Liver (tissue), 2 donors: ENCODE measurements at regions not wholly inside any gene's neighbourhood (a gene's known extent, or its start where the extent isn't known, plus 50 kb on each side); places are given as distances from the start of the nearest gene placed in this dataset.
"Not testable (repeated sequence)": the region's sequence is repeated elsewhere in the genome, so short reads cannot be mapped to it uniquely, and the experiment has no call there.

ENCODE experiments used
- TF ChIP-seq, protein P1 (sequence below): fragments of 150-350 bp; IDR thresholded peaks from 2 replicates; pipeline ENCODE4 v1.5.1; 2017; ENCODE audit warnings: improper control_type of control experiment, low read depth, low read length; ENCODE audit not compliant: missing input control
- TF ChIP-seq, protein P2 (sequence below): IDR thresholded peaks from 2 replicates; pipeline ENCODE4 v1.6.1; 2016; ENCODE audit warnings: antibody characterized with exemption, mild to moderate bottlenecking
- donor health status: healthy.

DNA sequence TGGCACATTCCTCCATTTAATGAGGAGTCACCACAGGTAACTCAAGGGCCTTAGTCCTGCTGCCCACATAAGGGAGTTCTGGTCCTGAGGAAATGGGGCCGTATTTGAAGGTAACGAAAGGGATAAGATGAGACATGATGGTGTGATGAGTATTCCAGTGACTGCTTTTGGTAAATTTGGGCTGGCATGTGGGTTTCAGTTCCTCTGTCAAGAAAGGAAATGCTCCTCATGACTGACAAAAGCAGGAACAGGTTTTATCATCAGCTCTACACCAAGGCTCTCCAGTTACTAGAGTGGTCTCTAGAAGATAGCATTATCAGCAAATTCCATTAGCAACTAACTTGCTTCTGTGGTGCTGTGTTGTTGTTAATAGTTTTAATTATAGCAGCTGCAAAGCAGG, 161.8 kb upstream of the PTPN20 start:
- TF ChIP-seq, protein P1, sequence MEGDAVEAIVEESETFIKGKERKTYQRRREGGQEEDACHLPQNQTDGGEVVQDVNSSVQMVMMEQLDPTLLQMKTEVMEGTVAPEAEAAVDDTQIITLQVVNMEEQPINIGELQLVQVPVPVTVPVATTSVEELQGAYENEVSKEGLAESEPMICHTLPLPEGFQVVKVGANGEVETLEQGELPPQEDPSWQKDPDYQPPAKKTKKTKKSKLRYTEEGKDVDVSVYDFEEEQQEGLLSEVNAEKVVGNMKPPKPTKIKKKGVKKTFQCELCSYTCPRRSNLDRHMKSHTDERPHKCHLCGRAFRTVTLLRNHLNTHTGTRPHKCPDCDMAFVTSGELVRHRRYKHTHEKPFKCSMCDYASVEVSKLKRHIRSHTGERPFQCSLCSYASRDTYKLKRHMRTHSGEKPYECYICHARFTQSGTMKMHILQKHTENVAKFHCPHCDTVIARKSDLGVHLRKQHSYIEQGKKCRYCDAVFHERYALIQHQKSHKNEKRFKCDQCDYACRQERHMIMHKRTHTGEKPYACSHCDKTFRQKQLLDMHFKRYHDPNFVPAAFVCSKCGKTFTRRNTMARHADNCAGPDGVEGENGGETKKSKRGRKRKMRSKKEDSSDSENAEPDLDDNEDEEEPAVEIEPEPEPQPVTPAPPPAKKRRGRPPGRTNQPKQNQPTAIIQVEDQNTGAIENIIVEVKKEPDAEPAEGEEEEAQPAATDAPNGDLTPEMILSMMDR, result not testable (repeated sequence)
- TF ChIP-seq, protein P2, sequence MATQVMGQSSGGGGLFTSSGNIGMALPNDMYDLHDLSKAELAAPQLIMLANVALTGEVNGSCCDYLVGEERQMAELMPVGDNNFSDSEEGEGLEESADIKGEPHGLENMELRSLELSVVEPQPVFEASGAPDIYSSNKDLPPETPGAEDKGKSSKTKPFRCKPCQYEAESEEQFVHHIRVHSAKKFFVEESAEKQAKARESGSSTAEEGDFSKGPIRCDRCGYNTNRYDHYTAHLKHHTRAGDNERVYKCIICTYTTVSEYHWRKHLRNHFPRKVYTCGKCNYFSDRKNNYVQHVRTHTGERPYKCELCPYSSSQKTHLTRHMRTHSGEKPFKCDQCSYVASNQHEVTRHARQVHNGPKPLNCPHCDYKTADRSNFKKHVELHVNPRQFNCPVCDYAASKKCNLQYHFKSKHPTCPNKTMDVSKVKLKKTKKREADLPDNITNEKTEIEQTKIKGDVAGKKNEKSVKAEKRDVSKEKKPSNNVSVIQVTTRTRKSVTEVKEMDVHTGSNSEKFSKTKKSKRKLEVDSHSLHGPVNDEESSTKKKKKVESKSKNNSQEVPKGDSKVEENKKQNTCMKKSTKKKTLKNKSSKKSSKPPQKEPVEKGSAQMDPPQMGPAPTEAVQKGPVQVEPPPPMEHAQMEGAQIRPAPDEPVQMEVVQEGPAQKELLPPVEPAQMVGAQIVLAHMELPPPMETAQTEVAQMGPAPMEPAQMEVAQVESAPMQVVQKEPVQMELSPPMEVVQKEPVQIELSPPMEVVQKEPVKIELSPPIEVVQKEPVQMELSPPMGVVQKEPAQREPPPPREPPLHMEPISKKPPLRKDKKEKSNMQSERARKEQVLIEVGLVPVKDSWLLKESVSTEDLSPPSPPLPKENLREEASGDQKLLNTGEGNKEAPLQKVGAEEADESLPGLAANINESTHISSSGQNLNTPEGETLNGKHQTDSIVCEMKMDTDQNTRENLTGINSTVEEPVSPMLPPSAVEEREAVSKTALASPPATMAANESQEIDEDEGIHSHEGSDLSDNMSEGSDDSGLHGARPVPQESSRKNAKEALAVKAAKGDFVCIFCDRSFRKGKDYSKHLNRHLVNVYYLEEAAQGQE, result not testable (repeated sequence)
